Endothelial cell of umbilical vein (primary cell): ENCODE measurements at regions not wholly inside any gene's neighbourhood (a gene's known extent, or its start where the extent isn't known, plus 50 kb on each side); places are given as distances from the start of the nearest gene placed in this dataset.
"Not testable (repeated sequence)": the region's sequence is repeated elsewhere in the genome, so short reads cannot be mapped to it uniquely, and the experiment has no call there.

Experiments
- BruUV-seq: library from RNA; stranded (reverse); fragments of 400-500 nt; replicated peaks from 2 replicates; lab custom pipeline; 2021; lab: Mats Ljungman, UMichigan
- CTCF ChIA-PET: fragments of 300-600, 350-600 bp; sonication (Branson Sonifier 250); formaldehyde crosslinking; loops from one replicate; lab custom pipeline; 2021; ENCODE audit warnings: antibody characterized with exemption, inconsistent platforms; lab: Charles Lee
- POLR2A ChIA-PET: fragments of 300-600, 350-600 bp; sonication (Branson Sonifier 250); formaldehyde crosslinking; loops from one replicate; lab custom pipeline; 2021; ENCODE audit warnings: antibody characterized with exemption, inconsistent platforms; lab: Charles Lee
- DNase-seq: peaks from one replicate; pipeline ENCODE4 v3.0.0-alpha.2; 2011; ENCODE audit warnings: low read depth, low spot score
- FAIRE-seq: peaks from 2 replicates; lab custom pipeline; 2011; peaks lifted over from hg19 to GRCh38; lab: Jason Lieb, UNC
- H2AFZ ChIP-seq: 2 replicates; pipeline ENCODE4 v1.6.0; 2012; ENCODE audit warnings: low read depth, low read length, control low read depth, inconsistent platforms
- H3K27ac ChIP-seq: 2 replicates; pipeline ENCODE4 v1.5.1; 2011; ENCODE audit warnings: low read depth, mild to moderate bottlenecking, control low read depth, low read length, moderate library complexity; ENCODE audit not compliant: insufficient read depth
- H3K27me3 ChIP-seq, 2 experiments: 2 replicates each; pipeline versions ENCODE4 v1.6.0 to v1.6.1; 2011; ENCODE audit warnings: low read length in 2 of 2, mixed read lengths in 1 of 2; ENCODE audit not compliant: control insufficient read depth in 2 of 2, insufficient read depth in 2 of 2
- H3K36me3 ChIP-seq, 2 experiments: 2 replicates in 1 of 2; 3 replicates in 1 of 2; pipeline ENCODE4 v1.5.1; 2011; ENCODE audit warnings: low read length in 2 of 2, mild to moderate bottlenecking in 1 of 2, moderate library complexity in 1 of 2; ENCODE audit not compliant: control insufficient read depth in 2 of 2, insufficient read depth in 2 of 2; ENCODE audit errors: extremely low read depth in 1 of 2
- H3K4me1 ChIP-seq: 3 replicates; pipeline ENCODE4 v1.5.1; 2011; ENCODE audit warnings: mild to moderate bottlenecking, low read length; ENCODE audit not compliant: control insufficient read depth, insufficient read depth; ENCODE audit errors: extremely low read depth
- H3K4me2 ChIP-seq: 2 replicates; pipeline ENCODE4 v1.6.1; 2011; ENCODE audit warnings: low read length, control low read depth, mixed read lengths; ENCODE audit not compliant: insufficient read depth
- H3K4me3 ChIP-seq, 3 experiments: fragments of 200-600 bp in 1 of 3; sonication (generic), shearing (Covaris generic) in 1 of 3; replicated peaks in 1 of 3; 2 replicates each; pipeline ENCODE4 v1.5.1; 2011 to 2016; ENCODE audit warnings: control low read depth in 3 of 3, low read length in 3 of 3, mild to moderate bottlenecking in 2 of 3, inconsistent platforms in 1 of 3, low read depth in 1 of 3, moderate library complexity in 1 of 3; ENCODE audit not compliant: insufficient read depth in 1 of 3
- H3K79me2 ChIP-seq: 2 replicates; pipeline ENCODE4 v1.6.0; 2012; ENCODE audit warnings: low read length, inconsistent platforms; ENCODE audit not compliant: control insufficient read depth, insufficient read depth
- H3K9ac ChIP-seq: replicated peaks from 2 replicates; pipeline ENCODE3; 2011; ENCODE audit warnings: low read length, control low read depth; ENCODE audit not compliant: insufficient read depth; ENCODE audit errors: extremely low read depth
- H3K9me1 ChIP-seq: replicated peaks from 3 replicates; pipeline ENCODE4 v1.6.0; 2011; ENCODE audit warnings: mild to moderate bottlenecking, low read length; ENCODE audit not compliant: control insufficient read depth, insufficient read depth; ENCODE audit errors: extremely low read depth
- H3K9me3 ChIP-seq: replicated peaks from 2 replicates; pipeline ENCODE4 v1.5.1; 2012; ENCODE audit warnings: low read length, inconsistent platforms; ENCODE audit not compliant: control insufficient read depth, insufficient read depth
- H4K20me1 ChIP-seq: replicated peaks from 2 replicates; pipeline ENCODE3; 2011; ENCODE audit warnings: mild to moderate bottlenecking, low read length; ENCODE audit not compliant: control insufficient read depth, insufficient read depth; ENCODE audit errors: extremely low read depth
- EZH2 ChIP-seq: IDR thresholded peaks from 2 replicates; pipeline ENCODE4 v1.6.1; 2012; ENCODE audit warnings: borderline replicate concordance, low read depth, mild to moderate bottlenecking, moderate library complexity, low read length, inconsistent platforms; ENCODE audit not compliant: severe bottlenecking
- FOS ChIP-seq: IDR thresholded peaks from 2 replicates; pipeline ENCODE4 v1.6.1; 2011; ENCODE audit warnings: mild to moderate bottlenecking, low read length, moderate library complexity, borderline replicate concordance; ENCODE audit not compliant: insufficient read depth
- GATA2 ChIP-seq: IDR thresholded peaks from 2 replicates; pipeline ENCODE4 v1.7.0; 2011; ENCODE audit warnings: low read depth, mild to moderate bottlenecking, moderate library complexity, mixed read lengths, low read length; ENCODE audit not compliant: insufficient read length, insufficient read depth
- JUN ChIP-seq: IDR thresholded peaks from 2 replicates; pipeline ENCODE4 v1.6.1; 2011; ENCODE audit warnings: borderline replicate concordance, low read depth; ENCODE audit not compliant: insufficient read length, insufficient read depth
- MYC ChIP-seq: IDR thresholded peaks from one replicate; pipeline ENCODE4 v1.6.1; 2011; ENCODE audit warnings: mild to moderate bottlenecking, low read depth, low read length
- POLR2A ChIP-seq: IDR thresholded peaks from 2 replicates; pipeline ENCODE4 v1.6.1; 2012; ENCODE audit warnings: low read depth, mild to moderate bottlenecking, control low read depth, low read length
- POLR2AphosphoS5 ChIP-seq: IDR thresholded peaks from 2 replicates; pipeline ENCODE4 v1.6.1; 2012; ENCODE audit warnings: low read depth, mild to moderate bottlenecking, control low read depth, low read length, moderate library complexity; ENCODE audit not compliant: insufficient read depth
- dilution Hi-C: fragments of 300-500 bp; cut with MboI; formaldehyde crosslinking; loops from one replicate; pipeline ENCODE4 v1.15.0; 2019; ENCODE audit warnings: low sequenced_read_pairs; ENCODE audit not compliant: extremely low pct_ligation_motif_present
- intact Hi-C: fragments of 100-400 bp; cut with micrococcal nuclease; formaldehyde crosslinking; loops from one replicate; pipeline ENCODE4 v1.10.0; 2022
- TF ChIP-seq, protein P1 (sequence below): IDR thresholded peaks from 2 replicates; pipeline ENCODE4 v1.6.1; 2011; ENCODE audit not compliant: insufficient read depth, insufficient read length
- TF ChIP-seq, protein P2 (sequence below), 2 donors: IDR thresholded peaks; 1 replicate in 1 of 2; 2 replicates in 1 of 2; pipeline ENCODE4 v1.5.1; 2011; ENCODE audit warnings: low read length in 2 of 2, mild to moderate bottlenecking in 2 of 2, moderate library complexity in 2 of 2, control low read depth in 1 of 2, inconsistent platforms in 1 of 2, low read depth in 1 of 2; ENCODE audit not compliant: insufficient read depth in 1 of 2; ENCODE audit errors: extremely low read depth in 1 of 2

GRCh38 chr7:112926018-112926417, 135.8 kb upstream of the TMEM168 start:
- CTCF ChIA-PET = interaction anchor here (1.1 to 1.2 kb wide), 2 partner anchors 9 to 27 kb away, joined by 3 to 4 read pairs; no protein-coding TSS in a partner anchor
- Histone ChIP-seq H4K20me1 (no peaks in the 10 kb centered on the region), H3K4me3 (no peak overlapping the region), H3K9me1 (no peaks in the 10 kb centered on the region), H3K9ac (no peak overlapping the region), H3K9me3 (no peaks in the 10 kb centered on the region), H3K4me2 (no peak overlapping the region), H2AFZ (no peak overlapping the region), H3K27ac (no peak overlapping the region), H3K79me2 (no peaks in the 10 kb centered on the region), H3K4me1 (no peaks in the 10 kb centered on the region), H3K36me3 (no peaks in the 10 kb centered on the region), H3K27me3 (no peaks in the 10 kb centered on the region)
- DNase-seq (no peak), FAIRE-seq (no peak)
- POLR2A ChIA-PET = no interaction called here
- dilution Hi-C loops (no loop called here), intact Hi-C loops (no loop called here)
- BruUV-seq = no TSS peak
- TF ChIP-seq EZH2 (no peak), POLR2AphosphoS5 (no peak), MYC (no peak), POLR2A (no peak), FOS (no peak), JUN (no peak), GATA2 (no peak)
- TF ChIP-seq, protein P1, sequence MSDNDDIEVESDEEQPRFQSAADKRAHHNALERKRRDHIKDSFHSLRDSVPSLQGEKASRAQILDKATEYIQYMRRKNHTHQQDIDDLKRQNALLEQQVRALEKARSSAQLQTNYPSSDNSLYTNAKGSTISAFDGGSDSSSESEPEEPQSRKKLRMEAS = no peak
- TF ChIP-seq, protein P2, sequence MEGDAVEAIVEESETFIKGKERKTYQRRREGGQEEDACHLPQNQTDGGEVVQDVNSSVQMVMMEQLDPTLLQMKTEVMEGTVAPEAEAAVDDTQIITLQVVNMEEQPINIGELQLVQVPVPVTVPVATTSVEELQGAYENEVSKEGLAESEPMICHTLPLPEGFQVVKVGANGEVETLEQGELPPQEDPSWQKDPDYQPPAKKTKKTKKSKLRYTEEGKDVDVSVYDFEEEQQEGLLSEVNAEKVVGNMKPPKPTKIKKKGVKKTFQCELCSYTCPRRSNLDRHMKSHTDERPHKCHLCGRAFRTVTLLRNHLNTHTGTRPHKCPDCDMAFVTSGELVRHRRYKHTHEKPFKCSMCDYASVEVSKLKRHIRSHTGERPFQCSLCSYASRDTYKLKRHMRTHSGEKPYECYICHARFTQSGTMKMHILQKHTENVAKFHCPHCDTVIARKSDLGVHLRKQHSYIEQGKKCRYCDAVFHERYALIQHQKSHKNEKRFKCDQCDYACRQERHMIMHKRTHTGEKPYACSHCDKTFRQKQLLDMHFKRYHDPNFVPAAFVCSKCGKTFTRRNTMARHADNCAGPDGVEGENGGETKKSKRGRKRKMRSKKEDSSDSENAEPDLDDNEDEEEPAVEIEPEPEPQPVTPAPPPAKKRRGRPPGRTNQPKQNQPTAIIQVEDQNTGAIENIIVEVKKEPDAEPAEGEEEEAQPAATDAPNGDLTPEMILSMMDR (IDR thresholded peaks at IDR 0.05; ENCODE audit: extremely low read depth in 1 of 2, insufficient read depth in 1 of 2, low read depth in 1 of 2, low read length in 2 of 2) = no peak

DNA sequence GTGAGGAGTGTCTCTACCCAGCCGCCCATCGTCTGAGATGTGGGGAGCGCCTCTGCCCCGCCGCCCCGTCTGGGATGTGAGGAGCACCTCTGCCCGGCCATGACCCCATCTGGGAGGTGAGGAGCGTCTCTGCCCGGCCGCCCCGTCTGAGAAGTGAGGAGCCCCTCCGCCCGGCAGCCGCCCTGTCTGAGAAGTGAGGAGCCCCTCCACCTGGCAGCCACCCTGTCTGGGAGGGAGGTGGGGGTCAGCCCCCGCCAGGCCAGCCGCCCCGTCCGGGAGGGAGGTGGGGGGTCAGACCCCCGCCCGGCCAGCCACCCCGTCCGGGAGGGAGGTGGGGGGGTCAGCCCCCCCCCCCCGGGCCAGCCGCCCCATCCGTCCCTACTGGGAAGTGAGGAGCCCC, 132.4 kb upstream of the TMEM168 start:
- POLR2A ChIA-PET, FAIRE-seq, BruUV-seq, H3K9me3 ChIP-seq, H3K79me2 ChIP-seq, H3K4me3 ChIP-seq, dilution Hi-C loops, H3K27me3 ChIP-seq, H3K9me1 ChIP-seq, H4K20me1 ChIP-seq, H3K4me2 ChIP-seq, H3K4me1 ChIP-seq, H2AFZ ChIP-seq, intact Hi-C loops, H3K36me3 ChIP-seq, H3K27ac ChIP-seq, H3K9ac ChIP-seq, DNase-seq, CTCF ChIA-PET: not testable (repeated sequence)

DNA sequence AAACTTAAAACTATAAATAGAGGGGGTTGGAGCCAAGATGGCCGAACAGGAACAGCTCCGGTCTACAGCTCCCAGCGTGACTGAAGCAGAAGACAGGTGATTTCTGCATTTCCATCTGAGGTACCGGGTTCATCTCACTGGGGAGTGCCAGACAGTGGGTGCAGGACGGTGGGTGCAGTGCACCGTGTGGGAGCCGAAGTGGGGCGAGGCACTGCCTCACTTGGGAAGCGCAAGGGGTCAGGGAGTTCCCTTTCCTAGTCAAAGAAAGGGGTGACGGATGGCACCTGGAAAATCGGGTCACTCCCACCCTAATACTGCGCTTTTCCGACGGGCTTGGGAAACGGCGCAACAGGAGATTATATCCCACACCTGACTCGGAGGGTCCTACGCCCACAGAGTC, 126.2 kb upstream of the TMEM168 start:
- H3K36me3 ChIP-seq, H3K27me3 ChIP-seq, DNase-seq, H3K9me1 ChIP-seq, BruUV-seq, H2AFZ ChIP-seq, H4K20me1 ChIP-seq, FAIRE-seq, H3K4me1 ChIP-seq, intact Hi-C loops, H3K79me2 ChIP-seq, H3K4me2 ChIP-seq, H3K4me3 ChIP-seq, CTCF ChIA-PET, H3K9ac ChIP-seq, dilution Hi-C loops, H3K27ac ChIP-seq, POLR2A ChIA-PET, H3K9me3 ChIP-seq: not testable (repeated sequence)
